Activated T-cell treated with anti-CD3 and anti-CD28 coated beads for 48 hours (primary cell): ENCODE measurements at regions not wholly inside any gene's neighbourhood (a gene's known extent, or its start where the extent isn't known, plus 50 kb on each side); places are given as distances from the start of the nearest gene placed in this dataset.

Source experiments
- DNase-seq: peaks from one replicate; pipeline ENCODE4 v3.0.0-alpha.2; 2020; ENCODE audit warnings: low read depth

GRCh38 chr12:13841358-13841757, 140.0 kb downstream of the GRIN2B start:
- DNase-seq = no peak

DNA sequence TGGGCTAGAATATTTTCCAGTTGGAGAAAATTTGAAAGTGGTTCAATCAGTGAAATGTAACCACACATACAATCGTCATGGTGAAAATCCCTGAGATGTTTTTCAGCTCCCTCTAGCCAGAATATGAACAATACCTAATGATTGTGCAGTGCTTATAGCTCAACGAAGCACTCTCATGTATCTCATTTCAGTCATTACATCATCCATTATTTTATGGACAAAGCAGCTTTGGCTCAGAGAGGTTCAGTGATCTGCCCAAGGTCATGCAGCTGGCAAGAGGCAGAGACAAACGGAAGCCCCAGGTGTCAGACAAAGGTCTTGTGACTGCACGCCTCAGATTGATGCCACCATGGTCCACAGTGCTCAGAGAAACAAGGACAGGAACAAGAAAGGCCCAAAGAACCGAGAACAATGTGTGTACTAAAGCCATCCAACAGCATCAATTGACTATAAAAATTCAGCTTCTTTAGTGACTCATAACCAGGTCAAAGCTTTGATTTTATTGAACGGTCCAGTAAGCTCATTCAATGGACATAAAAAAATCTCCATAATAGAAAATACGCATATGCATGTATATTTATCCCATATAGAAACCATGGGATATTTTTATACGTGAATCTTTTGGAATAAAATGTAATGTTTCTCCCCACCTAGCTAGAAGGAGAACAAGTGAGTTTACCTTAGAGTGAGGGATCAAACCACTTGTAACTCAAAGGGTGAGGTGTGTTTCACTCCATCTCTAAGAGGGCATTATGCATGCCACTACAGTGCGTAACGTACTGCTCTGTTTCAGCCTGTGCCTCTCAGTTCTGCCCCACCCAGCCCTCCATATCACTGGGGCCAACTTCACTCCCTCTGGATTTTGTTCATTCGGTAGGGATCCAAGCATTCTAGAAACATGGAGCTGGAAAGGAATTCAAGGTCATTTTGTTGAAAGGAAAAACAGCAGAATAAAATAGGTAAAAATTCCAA, 141.8 kb downstream of the GRIN2B start:
- no peak for DNase-seq

DNA sequence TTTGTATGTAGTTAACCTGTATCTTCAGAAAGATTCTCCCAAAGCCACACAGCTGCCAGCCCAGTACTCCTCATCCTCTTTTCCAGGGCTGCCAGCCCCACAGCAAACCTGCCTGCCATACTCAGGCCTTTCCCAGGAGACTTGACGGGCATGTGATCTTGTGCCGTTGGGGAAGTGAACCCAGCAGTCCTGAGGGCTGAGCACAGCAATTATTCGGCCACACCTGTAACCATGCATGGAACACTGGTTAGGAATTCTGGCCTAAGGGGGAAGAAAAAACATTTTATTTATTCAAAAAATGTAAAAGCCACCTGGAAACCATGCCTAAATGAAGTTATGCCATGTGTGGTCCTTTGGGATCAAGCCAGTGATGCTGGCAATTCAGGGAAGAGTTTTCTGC, 145.3 kb downstream of the GRIN2B start:
- DNase-seq = no peak

DNA sequence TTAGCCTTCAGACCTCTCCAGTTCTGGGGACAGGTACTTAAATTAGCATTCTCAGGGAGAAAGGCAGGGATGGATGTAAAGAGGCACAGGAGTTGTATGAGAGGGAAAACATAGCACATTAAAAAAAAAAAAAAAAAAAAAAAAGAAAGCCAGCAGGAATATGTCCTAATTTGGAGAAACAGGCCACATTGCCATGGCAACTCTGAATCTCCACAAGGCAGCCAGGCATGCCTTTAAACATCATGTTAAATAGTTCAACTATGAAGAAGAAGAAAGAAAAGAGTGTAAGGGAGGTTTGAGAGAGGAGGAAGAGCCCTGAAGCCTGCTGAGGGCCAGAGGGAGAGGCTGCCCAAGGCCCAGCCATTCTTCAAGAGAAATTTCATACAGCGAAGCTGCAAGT, 145.8 kb downstream of the GRIN2B start:
- DNase-seq = no peak

GRCh38 chr12:13834241-13834640, 147.2 kb downstream of the GRIN2B start:
- DNase-seq = no peak

- no peak for DNase-seq
These were observed 164.3 kb downstream of the GRIN2B start for GRCh38 chr12:13817131-13817530.

GRCh38 chr12:13816394-13816793, 165.0 kb downstream of the GRIN2B start:
- no peak for DNase-seq

- DNase-seq = no peak
These were observed 169.2 kb downstream of the GRIN2B start for GRCh38 chr12:13812168-13812567.

DNA sequence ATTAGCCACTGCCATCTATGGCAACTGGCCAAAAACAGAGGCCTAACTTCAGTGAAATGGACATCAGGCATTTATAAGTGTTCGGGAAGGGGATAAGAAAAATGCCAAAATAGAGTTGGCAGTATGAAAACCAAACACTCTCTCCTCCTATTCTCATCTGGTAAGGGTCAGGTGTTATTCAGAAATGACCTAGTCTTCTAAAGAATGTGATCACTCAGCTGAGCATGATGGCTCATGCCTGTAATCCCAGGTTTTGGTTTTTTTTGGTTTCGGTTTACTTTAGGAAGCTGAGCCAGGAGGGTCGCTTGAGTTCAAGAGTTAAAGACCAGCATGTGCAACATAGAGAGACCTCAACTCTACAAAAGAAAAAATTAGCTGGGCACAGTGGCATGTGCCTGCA, 170.3 kb downstream of the GRIN2B start:
- DNase-seq = no peak

DNA sequence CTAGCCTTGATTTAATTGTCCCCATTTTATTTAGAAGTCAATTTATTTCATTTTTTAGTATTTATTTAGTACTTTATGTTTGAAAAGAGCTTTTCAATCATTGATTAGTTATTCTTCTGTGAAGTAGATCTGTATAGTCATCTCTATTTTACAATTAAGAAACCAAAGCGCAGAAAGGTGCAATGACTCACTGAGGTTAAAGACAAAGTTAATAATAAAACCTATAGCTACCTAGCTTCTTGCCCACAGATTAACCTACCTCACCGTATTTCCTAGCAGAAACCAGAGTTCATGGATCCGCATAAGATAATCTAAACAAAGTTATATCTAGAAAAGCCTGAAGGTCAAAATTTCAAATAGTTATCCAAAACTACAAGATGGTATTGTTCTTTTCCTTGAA, 176.4 kb downstream of the GRIN2B start:
- no peak for DNase-seq

GRCh38 chr12:13801543-13801942, 179.9 kb downstream of the GRIN2B start:
- no peak for DNase-seq

DNA sequence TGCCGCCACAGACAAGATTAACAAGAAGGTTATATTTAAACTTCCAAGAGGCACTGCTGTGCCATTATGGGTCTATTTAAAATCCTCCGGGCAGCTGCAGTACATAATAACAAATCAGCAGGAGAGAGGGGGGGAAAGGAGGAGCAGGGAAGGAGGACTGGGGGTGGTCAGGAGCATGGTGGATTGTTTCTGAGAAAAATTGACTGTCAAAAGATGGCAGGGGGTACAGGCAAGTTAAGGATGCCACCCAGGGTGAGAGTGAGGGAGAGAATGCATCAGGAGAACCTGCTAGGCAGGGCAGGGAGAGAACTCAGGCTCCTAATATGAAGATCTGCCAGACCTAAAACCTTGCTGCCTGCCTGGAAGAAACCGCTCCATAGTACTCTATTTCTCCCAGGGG, 181.8 kb downstream of the GRIN2B start:
- no peak for DNase-seq

DNA sequence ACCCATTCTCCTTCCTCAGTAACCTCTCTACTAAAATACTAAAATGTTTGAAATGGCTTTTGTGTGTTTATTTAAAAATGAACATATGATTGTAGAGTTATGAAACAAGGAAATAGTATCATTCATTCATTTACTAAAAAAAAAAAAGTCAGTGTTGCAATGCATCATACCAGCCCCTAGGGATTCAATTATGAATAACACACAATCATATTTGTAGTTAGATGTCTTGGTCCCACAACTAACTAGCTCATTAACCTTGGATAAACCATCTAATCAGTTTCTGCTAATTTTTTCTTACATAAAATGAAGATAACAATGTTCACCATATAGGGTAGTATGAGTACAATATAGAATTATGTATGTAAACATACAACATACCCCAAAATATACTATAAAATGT, 183.2 kb downstream of the GRIN2B start:
- no peak for DNase-seq

GRCh38 chr12:13794706-13795105, 186.7 kb downstream of the GRIN2B start:
- no peak for DNase-seq

DNA sequence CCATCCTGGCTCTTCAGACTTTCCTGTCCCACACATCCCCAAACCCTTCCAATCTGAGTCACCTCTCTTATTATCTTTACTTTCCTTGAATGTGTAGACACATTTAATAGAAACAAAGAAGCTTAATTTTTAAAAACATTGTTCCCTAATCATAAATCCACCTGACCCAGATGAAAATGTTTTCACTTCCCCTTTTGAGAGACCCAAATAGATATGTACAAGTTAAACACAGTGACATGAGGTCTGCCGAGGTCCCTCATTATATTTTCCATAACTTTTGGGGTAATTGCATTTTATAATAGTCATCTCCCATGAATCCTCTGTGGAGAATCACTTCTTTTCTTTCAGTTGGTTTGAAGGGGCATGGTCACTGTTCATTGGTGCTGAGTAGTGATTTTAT, 191.1 kb downstream of the GRIN2B start:
- no peak for DNase-seq

- DNase-seq = no peak
These were observed 192.8 kb downstream of the GRIN2B start for GRCh38 chr12:13788626-13789025.

DNA sequence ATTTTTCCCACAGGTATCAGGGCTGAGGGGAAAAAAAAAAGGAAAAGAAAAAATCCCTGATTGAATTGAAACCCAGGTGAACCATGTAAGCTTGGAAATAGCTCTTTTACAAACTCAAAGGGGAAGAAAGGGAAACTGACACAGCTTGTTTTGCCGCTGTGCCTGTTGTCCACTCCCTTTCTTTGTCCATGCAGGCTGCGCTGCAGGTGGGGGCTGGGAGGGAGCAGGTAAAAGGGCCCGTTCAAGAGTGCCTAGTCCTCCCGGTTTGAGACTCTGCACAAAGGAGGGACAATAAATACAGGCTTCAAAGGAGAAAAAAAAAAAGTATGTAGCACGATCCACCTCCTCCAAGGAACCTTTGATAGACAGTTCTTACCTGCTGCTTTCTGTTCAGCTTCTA, 194.8 kb downstream of the GRIN2B start:
- DNase-seq = no peak

DNA sequence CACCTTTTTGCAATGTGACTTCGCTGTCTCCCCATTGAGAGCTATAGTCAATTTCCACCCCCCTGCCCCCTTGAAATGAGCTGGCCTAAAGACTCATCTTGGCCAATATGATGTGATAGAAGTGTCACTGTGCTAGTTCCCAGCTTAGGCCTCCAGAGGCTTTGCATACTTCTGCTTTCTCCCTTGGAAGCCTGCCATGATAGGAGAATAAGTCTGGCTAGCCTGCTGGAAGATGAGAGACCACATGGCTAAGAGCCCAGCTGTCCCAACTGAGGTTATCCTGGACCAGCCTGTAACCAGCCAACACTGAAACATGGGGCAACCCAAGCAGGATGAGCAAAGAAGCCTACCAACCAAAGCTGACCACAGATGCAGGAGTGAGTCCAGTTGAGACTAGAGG, 196.9 kb downstream of the GRIN2B start:
- DNase-seq = no peak

GRCh38 chr12:13780453-13780852, 200.9 kb downstream of the GRIN2B start:
- no peak for DNase-seq

- no peak for DNase-seq
These were observed 204.0 kb downstream of the GRIN2B start for GRCh38 chr12:13777374-13777773.

DNA sequence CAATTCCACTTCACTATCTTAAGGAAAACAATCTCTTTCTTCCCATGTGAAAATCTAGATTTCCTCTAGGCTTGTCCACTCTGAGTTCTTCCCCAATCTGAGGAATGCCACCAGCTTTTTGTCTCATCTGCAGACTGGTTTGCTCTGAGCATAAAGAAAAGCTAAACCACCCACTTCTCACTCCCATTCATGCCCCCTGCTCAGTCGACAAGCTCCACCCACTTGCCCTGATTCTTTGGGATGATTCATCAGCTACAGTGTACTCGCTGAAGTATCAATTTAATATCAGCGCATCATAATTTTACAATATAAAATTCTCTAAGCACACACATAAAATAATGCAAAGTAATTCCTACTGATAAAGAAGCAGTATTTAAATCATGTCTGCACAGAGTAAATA, 209.1 kb downstream of the GRIN2B start:
- DNase-seq = no peak

- DNase-seq = no peak
These were observed 210.8 kb downstream of the GRIN2B start for GRCh38 chr12:13770576-13770975.

GRCh38 chr12:13769966-13770365, 211.4 kb downstream of the GRIN2B start:
- DNase-seq = no peak

DNA sequence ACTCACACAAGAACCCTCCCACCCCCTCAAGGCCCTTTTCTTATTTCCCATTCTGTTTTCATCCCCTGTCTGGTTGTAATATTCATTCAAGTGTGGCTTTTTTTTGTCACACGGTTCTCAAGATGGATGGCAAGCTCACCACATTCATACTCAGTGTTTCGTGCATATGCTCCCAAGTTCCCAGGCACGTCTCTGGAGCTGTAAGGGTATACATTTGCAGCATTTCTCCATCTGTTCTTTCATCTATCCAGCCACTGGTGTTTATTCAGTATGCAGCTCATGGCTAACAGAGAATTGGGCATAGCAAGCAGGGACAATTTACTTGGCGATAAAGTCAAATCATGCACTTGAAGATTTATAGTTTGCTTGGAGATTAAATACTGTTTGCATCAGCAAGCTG, 212.1 kb downstream of the GRIN2B start:
- no peak for DNase-seq
